K562 (cell line): ENCODE measurements at regions not wholly inside any gene's neighbourhood (a gene's known extent, or its start where the extent isn't known, plus 50 kb on each side); places are given as distances from the start of the nearest gene placed in this dataset.

Experiments
- ATAC-seq: fragments of 200-7000 bp; cut with Tn5 transposase; 3 replicates; pipeline ENCODE4 v1.9.1; 2020; ENCODE audit warnings: moderate library complexity
- BruUV-seq: library from RNA; stranded (reverse); fragments of 400-500 nt; replicated peaks from 2 replicates; lab custom pipeline; 2021; lab: Mats Ljungman, UMichigan
- CTCF ChIA-PET: fragments of 300-600 bp; formaldehyde crosslinking; extraction: SDS; loops from one replicate; lab custom pipeline; 2021; ENCODE audit warnings: low intra/inter-chr PET ratio; lab: Yijun Ruan, JAX
- POLR2A ChIA-PET: fragments of 300-600, 350-650 bp; sonication (Branson Sonifier 250); formaldehyde crosslinking; extraction: SDS; loops from one replicate; lab custom pipeline; 2021; ENCODE audit warnings: antibody characterized with exemption, inconsistent platforms; lab: Yijun Ruan, JAX
- DNase-seq, 4 experiments: peaks; one replicate each; pipeline versions ENCODE4 v3.0.0 to v3.0.0-alpha.2; 2011 to 2018; ENCODE audit warnings: low spot score in 3 of 4, mixed read lengths in 3 of 4; ENCODE audit errors: extremely low read depth in 1 of 4
- FAIRE-seq: peaks from 2 replicates; lab custom pipeline; 2011; peaks lifted over from hg19 to GRCh38; lab: Jason Lieb, UNC
- H2AFZ ChIP-seq: 2 replicates; pipeline ENCODE4 v1.6.0; 2011; ENCODE audit warnings: low read depth, low read length, control low read depth, inconsistent platforms
- H3K27ac ChIP-seq: fragments of 200-600 bp; 3 replicates; pipeline ENCODE4 v1.8.0; 2011; ENCODE audit warnings: low read depth, mild to moderate bottlenecking, control low read depth, inconsistent platforms, low read length, moderate library complexity, mixed read lengths; ENCODE audit errors: extremely low read depth
- H3K27me3 ChIP-seq, 2 experiments: fragments of 300-600 bp in 1 of 2; 2 replicates in 1 of 2; 3 replicates in 1 of 2; pipeline versions ENCODE4 v1.6.0 to v1.8.0; 2011; ENCODE audit warnings: inconsistent platforms in 2 of 2, low read length in 2 of 2, mild to moderate bottlenecking in 1 of 2, mixed read lengths in 1 of 2, moderate library complexity in 1 of 2; ENCODE audit not compliant: control insufficient read depth in 2 of 2, insufficient read depth in 2 of 2
- H3K36me3 ChIP-seq: fragments of 300-600 bp; 3 replicates; pipeline ENCODE4 v1.8.0; 2011; ENCODE audit warnings: mild to moderate bottlenecking, low read length, inconsistent platforms; ENCODE audit not compliant: control insufficient read depth, insufficient read depth
- H3K4me1 ChIP-seq, 2 experiments: fragments of 200-600 bp in 1 of 2; replicated peaks in 1 of 2; 2 replicates in 1 of 2; 3 replicates in 1 of 2; pipeline versions ENCODE4 v1.5.1 to v1.8.0; 2011; ENCODE audit warnings: inconsistent platforms in 2 of 2, low read length in 2 of 2, mild to moderate bottlenecking in 1 of 2, mixed read lengths in 1 of 2, moderate library complexity in 1 of 2; ENCODE audit not compliant: control insufficient read depth in 2 of 2, insufficient read depth in 2 of 2
- H3K4me2 ChIP-seq: 2 replicates; pipeline ENCODE4 v1.6.1; 2011; ENCODE audit warnings: low read length, control low read depth, inconsistent platforms, mixed read lengths; ENCODE audit not compliant: insufficient read depth
- H3K4me3 ChIP-seq: fragments of 200-600 bp; sonication (generic), shearing (Covaris generic); 2 replicates; pipeline ENCODE4 v1.5.1; 2016; ENCODE audit warnings: control low read depth, inconsistent platforms
- H3K79me2 ChIP-seq: fragments of 200-600 bp; 3 replicates; pipeline ENCODE4 v1.8.0; 2011; ENCODE audit warnings: low read length, inconsistent platforms; ENCODE audit not compliant: control insufficient read depth, insufficient read depth
- H3K9ac ChIP-seq, 2 experiments: 2 replicates each; pipeline versions ENCODE4 v1.6.0 to v1.6.1; 2011; ENCODE audit warnings: low read depth in 2 of 2, low read length in 2 of 2, control low read depth in 1 of 2, inconsistent platforms in 1 of 2, mild to moderate bottlenecking in 1 of 2, mixed read lengths in 1 of 2; ENCODE audit not compliant: insufficient read depth in 1 of 2
- H3K9me1 ChIP-seq: one replicate; pipeline ENCODE4 v1.6.0; 2011; ENCODE audit warnings: inconsistent platforms, mild to moderate bottlenecking, low read length, moderate library complexity; ENCODE audit not compliant: control insufficient read depth, insufficient read depth
- H3K9me3 ChIP-seq: replicated peaks from 2 replicates; pipeline ENCODE4 v1.5.1; 2011; ENCODE audit warnings: low read depth, low read length, inconsistent platforms; ENCODE audit not compliant: control insufficient read depth, insufficient read depth
- H4K20me1 ChIP-seq: replicated peaks from 2 replicates; pipeline ENCODE4 v1.6.1; 2011; ENCODE audit warnings: low read length, inconsistent platforms, mixed read lengths; ENCODE audit not compliant: control insufficient read depth, insufficient read depth
- ATF1 ChIP-seq, 2 experiments: fragments of 450-650 bp in 1 of 2; IDR thresholded peaks; 2 replicates each; pipeline ENCODE4 v1.6.1; 2016; ENCODE audit warnings: missing compliant biosample characterization in 1 of 2, missing genetic modification characterization in 1 of 2
- CBX8 ChIP-seq: fragments of 200-600 bp; sonication (generic); IDR thresholded peaks from 2 replicates; pipeline ENCODE4 v1.6.1; 2012; ENCODE audit warnings: borderline replicate concordance, mixed run types, low read depth, mild to moderate bottlenecking, moderate library complexity, mixed read lengths, low read length, control low read depth, inconsistent platforms; ENCODE audit not compliant: poor library complexity, severe bottlenecking; ENCODE audit errors: extremely low read depth
- CREBBP ChIP-seq: IDR thresholded peaks from one replicate; pipeline ENCODE4 v1.6.1; 2012; ENCODE audit warnings: low read depth, mild to moderate bottlenecking, control low read depth, inconsistent platforms, low read length
- ETV6 ChIP-seq, 3 experiments: fragments of 150-350 bp in 1 of 3; sonication (generic) in 1 of 3; formaldehyde crosslinking in 1 of 3; IDR thresholded peaks; 2 replicates each; pipeline versions ENCODE4 v1.6.1 to v1.8.0; 2014 to 2022; ENCODE audit warnings: borderline replicate concordance in 2 of 3, low read depth in 2 of 3, antibody characterized with exemption in 1 of 3, low read length in 1 of 3, mild to moderate bottlenecking in 1 of 3, missing genetic modification reagents in 1 of 3
- FOXK1 ChIP-seq: sonication (generic); formaldehyde crosslinking; IDR thresholded peaks from 2 replicates; pipeline ENCODE4 v1.8.0; 2022; ENCODE audit warnings: missing genetic modification reagents, mild to moderate bottlenecking, borderline replicate concordance
- FOXM1 ChIP-seq, 2 experiments: fragments of 450-650 bp in 1 of 2; sonication (generic) in 1 of 2; formaldehyde crosslinking in 1 of 2; IDR thresholded peaks; 2 replicates each; pipeline versions ENCODE4 v1.6.1 to v1.9.0; 2017 to 2022; ENCODE audit warnings: low read depth in 2 of 2, mild to moderate bottlenecking in 2 of 2, missing genetic modification reagents in 1 of 2, moderate library complexity in 1 of 2
- MEF2D ChIP-seq: conservative IDR thresholded peaks from 2 replicates; pipeline ENCODE4 v1.6.1; 2016; ENCODE audit warnings: low read depth, missing genetic modification characterization, missing compliant biosample characterization
- RAD21 ChIP-seq, 2 experiments: fragments of 250-450 bp in 1 of 2; fragments of 450-650 bp in 1 of 2; sonication (Bioruptor Pico) in 1 of 2; formaldehyde crosslinking in 1 of 2; IDR thresholded peaks in 1 of 2; conservative IDR thresholded peaks in 1 of 2; 2 replicates each; pipeline versions ENCODE4 v1.4.0 to v1.8.0; 2020 to 2022; ENCODE audit warnings: mild to moderate bottlenecking in 2 of 2, moderate library complexity in 1 of 2
- WGBS: fragments of 100-300 bp; shearing (Covaris generic); methylation state at CpG from one replicate; pipeline ENCODE4 v1.1.6; 2016; ENCODE audit warnings: low coverage, mixed read lengths; ENCODE audit not compliant: insufficient coverage; ENCODE audit errors: missing lambda C conversion rate; 5-methylcytosine and 5-hydroxymethylcytosine counted together
- in situ Hi-C: fragments of 300-500 bp; cut with MboI; formaldehyde crosslinking; loops from 4 replicates; pipeline ENCODE4 v1.15.0; 2018; ENCODE audit warnings: inconsistent platforms, mixed read lengths
- intact Hi-C: fragments of 100-400 bp; cut with micrococcal nuclease; formaldehyde crosslinking; loops from 2 replicates; pipeline ENCODE4 v1.14.2; 2022

DNA sequence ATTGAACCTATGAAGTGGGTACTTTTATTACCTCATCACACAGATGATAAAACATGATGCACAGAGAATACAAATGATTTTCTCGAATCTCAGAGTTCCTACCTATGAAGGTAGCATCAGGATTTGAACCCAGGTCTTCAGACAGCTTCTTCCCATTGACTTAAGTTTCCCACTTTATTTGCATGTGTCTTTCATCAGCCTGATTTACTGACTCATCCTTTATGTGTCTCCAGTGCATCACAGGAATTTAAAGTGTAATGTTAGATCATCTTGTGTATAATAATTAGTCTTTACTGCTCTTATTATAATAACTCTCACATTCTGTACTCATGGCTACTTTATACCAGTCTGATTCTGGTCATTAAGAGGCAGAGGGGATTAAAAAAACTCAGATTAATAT, 449.4 kb upstream of the SUCLG2 start:
- in situ Hi-C loops: no loop called here
- POLR2A ChIA-PET: no interaction called here
- no peaks in the 10 kb centered on the region for H4K20me1 ChIP-seq
- no peaks in the 10 kb centered on the region for H3K4me1 ChIP-seq
- CTCF ChIA-PET: no interaction called here
- ATAC-seq (no peak), FAIRE-seq (no peak), DNase-seq (no peak)
- H3K9ac ChIP-seq: no peak overlapping the region
- no TSS peak for BruUV-seq
- H3K27ac ChIP-seq: no peak overlapping the region
- H3K9me1 ChIP-seq: no peaks in the 10 kb centered on the region
- H3K79me2 ChIP-seq: no peaks in the 10 kb centered on the region
- no peak overlapping the region for H3K4me3 ChIP-seq
- 0% methylated on average over 1 of the region's 1 CpG for WGBS
- intact Hi-C loops: no loop called here
- no peaks in the 10 kb centered on the region for H3K36me3 ChIP-seq
- no peaks in the 10 kb centered on the region for H3K27me3 ChIP-seq
- H3K4me2 ChIP-seq: no peak overlapping the region
- no peak for TF ChIP-seq RAD21 (CRISPR knock-in tag; conservative IDR thresholded peaks at IDR 0.05 in 1 of 2, IDR thresholded peaks at IDR 0.05 in 1 of 2)
- no peak for TF ChIP-seq CREBBP
- TF ChIP-seq FOXK1 (CRISPR knock-in tag): no peak
- no peak for TF ChIP-seq CBX8
- TF ChIP-seq ATF1 (CRISPR knock-in tag; IDR thresholded peaks at IDR 0.05): no peak
- no peak for TF ChIP-seq ATF1 (tag; IDR thresholded peaks at IDR 0.05)
- no peak for TF ChIP-seq FOXM1 (IDR thresholded peaks at IDR 0.05; ENCODE audit: low read depth)
- no peak for TF ChIP-seq FOXM1 (CRISPR knock-in tag; IDR thresholded peaks at IDR 0.05; ENCODE audit: low read depth)
- TF ChIP-seq MEF2D (tag): no peak
- TF ChIP-seq ETV6 (IDR thresholded peaks at IDR 0.05; ENCODE audit: borderline replicate concordance in 1 of 2, low read depth in 2 of 2, low read length in 1 of 2): no peak
- no peak for TF ChIP-seq ETV6 (CRISPR knock-in tag; IDR thresholded peaks at IDR 0.05; ENCODE audit: borderline replicate concordance)
- no peaks in the 10 kb centered on the region for H3K9me3 ChIP-seq
- H2AFZ ChIP-seq: no peak overlapping the region
